ENCODE measurements at regions not wholly inside any gene's neighbourhood (a gene's known extent, or its start where the extent isn't known, plus 50 kb on each side); places are given as distances from the start of the nearest gene placed in this dataset.

DNA sequence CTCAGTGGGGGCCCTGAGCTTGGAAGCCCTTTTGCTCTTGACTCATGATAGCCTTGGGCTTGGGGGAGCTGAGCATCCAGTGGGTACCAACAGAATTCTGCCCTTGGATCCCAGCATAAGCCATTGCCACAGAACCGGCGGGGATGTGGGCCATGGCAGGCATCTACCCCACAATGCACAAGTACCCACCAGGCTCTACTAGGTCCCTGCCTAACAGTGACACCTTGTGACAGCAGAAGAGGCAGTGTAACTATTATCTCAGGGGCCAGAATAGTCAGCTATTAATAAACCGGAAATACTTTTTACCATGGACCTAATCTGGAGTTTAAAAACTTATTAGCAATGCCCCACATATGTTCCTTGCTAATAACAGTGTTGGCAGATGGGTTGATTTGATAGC, 397.2 kb downstream of the TMEM182 start:
- Mint-ChIP-seq H3K27ac (no peak overlapping the region), H3K4me3 (no peak overlapping the region), H3K9me3 (no peaks in the 10 kb centered on the region), H3K4me1 (ENCODE audit: low read depth) (no peaks in the 10 kb centered on the region), H3K27me3 (no peaks in the 10 kb centered on the region), H3K36me3 (ENCODE audit: low read depth) (no peaks in the 10 kb centered on the region)
- ATAC-seq (ENCODE audit: poor library complexity) (no peak), DNase-seq (no peak)
- Histone ChIP-seq H3K27me3 (ENCODE audit: control insufficient read depth in 1 of 2, insufficient read depth in 2 of 2, low read length in 2 of 2) (no peaks in the 10 kb centered on the region), H3K4me3 (ENCODE audit: low read length) (no peak overlapping the region), H3K9me3 (ENCODE audit: control insufficient read depth in 1 of 2, insufficient read depth in 1 of 2, low read length in 2 of 2) (no peaks in the 10 kb centered on the region), H3K4me1 (ENCODE audit: insufficient read depth, low read length) (no peaks in the 10 kb centered on the region), H3K36me3 (ENCODE audit: insufficient read depth, low read length) (no peaks in the 10 kb centered on the region), H3K27ac (ENCODE audit: low read depth in 1 of 2, low read length in 2 of 2) (no peak overlapping the region)
- ChIA-PET CTCF (no interaction called here), POLR2A (no interaction called here)
- no peak for TF ChIP-seq CTCF (IDR thresholded peaks at IDR 0.05)
- intact Hi-C loops (cut with DNase I, micrococcal nuclease), result no loop called here

GRCh38 chr2:103161456-103162289, 399.8 kb downstream of the TMEM182 start:
- ChIA-PET CTCF (no interaction called here), POLR2A (interaction anchor here (0.5 kb wide), 1 partner anchor 1688 kb away, joined by 3 read pairs; no protein-coding TSS in a partner anchor)
- Histone ChIP-seq H3K4me1 (ENCODE audit: insufficient read depth, low read length) (no peaks in the 10 kb centered on the region), H3K27me3 (ENCODE audit: control insufficient read depth in 1 of 2, insufficient read depth in 2 of 2, low read length in 2 of 2) (no peaks in the 10 kb centered on the region), H3K27ac (ENCODE audit: low read depth in 1 of 2, low read length in 2 of 2) (no peak overlapping the region), H3K9me3 (ENCODE audit: control insufficient read depth in 1 of 2, insufficient read depth in 1 of 2, low read length in 2 of 2) (peaks cover 0 to 5% of the 10 kb centered on the region in 2 experiments), H3K4me3 (ENCODE audit: low read length) (no peak overlapping the region), H3K36me3 (ENCODE audit: insufficient read depth, low read length) (no peaks in the 10 kb centered on the region)
- Mint-ChIP-seq H3K9me3 (no peaks in the 10 kb centered on the region), H3K27me3 (no peaks in the 10 kb centered on the region), H3K27ac (no peak overlapping the region), H3K4me1 (ENCODE audit: low read depth) (no peaks in the 10 kb centered on the region), H3K36me3 (ENCODE audit: low read depth) (no peaks in the 10 kb centered on the region), H3K4me3 (no peak overlapping the region)
- peak; percentile 19 for TF ChIP-seq CTCF (IDR thresholded peaks at IDR 0.05)
- intact Hi-C loops (cut with DNase I, micrococcal nuclease), result no loop called here
- no peak for DNase-seq
- ATAC-seq (ENCODE audit: poor library complexity), result no peak

GRCh38 chr2:103164748-103165147, 402.9 kb downstream of the TMEM182 start:
- Histone ChIP-seq H3K36me3 (ENCODE audit: insufficient read depth, low read length) (no peaks in the 10 kb centered on the region), H3K4me3 (ENCODE audit: low read length) (no peak overlapping the region), H3K27ac (ENCODE audit: low read depth in 1 of 2, low read length in 2 of 2) (no peak overlapping the region), H3K27me3 (ENCODE audit: control insufficient read depth in 1 of 2, insufficient read depth in 2 of 2, low read length in 2 of 2) (no peaks in the 10 kb centered on the region), H3K9me3 (ENCODE audit: control insufficient read depth in 1 of 2, insufficient read depth in 1 of 2, low read length in 2 of 2) (peaks cover 0 to 9% of the 10 kb centered on the region in 2 experiments), H3K4me1 (ENCODE audit: insufficient read depth, low read length) (no peaks in the 10 kb centered on the region)
- DNase-seq, result no peak
- Mint-ChIP-seq H3K4me3 (no peak overlapping the region), H3K36me3 (ENCODE audit: low read depth) (no peaks in the 10 kb centered on the region), H3K27ac (no peak overlapping the region), H3K27me3 (no peaks in the 10 kb centered on the region), H3K4me1 (ENCODE audit: low read depth) (no peaks in the 10 kb centered on the region), H3K9me3 (peaks cover under 1% of the 10 kb centered on the region)
- POLR2A ChIA-PET, result no interaction called here
- no peak for TF ChIP-seq CTCF (IDR thresholded peaks at IDR 0.05)
- intact Hi-C loops (cut with DNase I, micrococcal nuclease), result no loop called here
- no peak for ATAC-seq (ENCODE audit: poor library complexity)
- CTCF ChIA-PET, result no interaction called here

All from CD4-positive, alpha-beta T cell (primary cell).